ENCODE measurements at regions not wholly inside any gene's neighbourhood (a gene's known extent, or its start where the extent isn't known, plus 50 kb on each side); places are given as distances from the start of the nearest gene placed in this dataset.

- no peaks in the 10 kb centered on the region for H3F3A ChIP-seq (ENCODE audit: insufficient read depth)
- H3K4me1 ChIP-seq (ENCODE audit: insufficient read depth) = no peaks in the 10 kb centered on the region
- no peak overlapping the region for H3K9ac ChIP-seq
- no peak overlapping the region for H2AFZ ChIP-seq
- TF ChIP-seq EZH2phosphoT487 (IDR thresholded peaks at IDR 0.05; ENCODE audit: insufficient read depth, low read depth) = no peak
- TF ChIP-seq EZH2 (IDR thresholded peaks at IDR 0.05; ENCODE audit: insufficient read depth, poor library complexity, severe bottlenecking) = no peak
- no peak overlapping the region for H3K27ac ChIP-seq
- no peaks in the 10 kb centered on the region for H3K79me2 ChIP-seq (ENCODE audit: insufficient read depth)
- in situ Hi-C loops (cut with MboI) = no loop called here
- WGBS, 2 experiments (ENCODE audit: low coverage in 1 of 2, low lambda C conversion rate in 2 of 2, missing lambda C conversion rate in 2 of 2) = 36 to 46% methylated on average over 9 of the region's 9 CpGs
- no peaks in the 10 kb centered on the region for H3K36me3 ChIP-seq (ENCODE audit: low read depth)
- no peak overlapping the region for H3K4me3 ChIP-seq
- H3K4me2 ChIP-seq (ENCODE audit: unreplicated experiment) = no peak overlapping the region
- 0 out of 2 replicates have a peak, but pooled peaks cover 4% of the 10 kb centered on the region for H3K27me3 ChIP-seq (replicated peaks; ENCODE audit: insufficient read depth)
- no peak for DNase-seq
- H3K9me3 ChIP-seq (ENCODE audit: low read depth) = no peaks in the 10 kb centered on the region
- no peaks in the 10 kb centered on the region for H4K20me1 ChIP-seq (ENCODE audit: insufficient read depth)
- peaks cover 3% of the 10 kb centered on the region; the same call in 1 of the 2 replicates for H3K9me2 ChIP-seq (ENCODE audit: insufficient read depth)
Measured at GRCh38 chr1:229948438-229948837, 118.6 kb upstream of the GALNT2 start.

GRCh38 chr1:229949500-229949899 lies 117.5 kb upstream of the GALNT2 start:
- Histone ChIP-seq H3F3A (ENCODE audit: insufficient read depth) (no peaks in the 10 kb centered on the region), H2AFZ (no peak overlapping the region), H3K27me3 (replicated peaks; ENCODE audit: insufficient read depth) (0 out of 2 replicates have a peak, but pooled peaks cover 4% of the 10 kb centered on the region), H3K9me2 (ENCODE audit: insufficient read depth) (peaks cover 3% of the 10 kb centered on the region; the same call in 1 of the 2 replicates), H3K36me3 (ENCODE audit: low read depth) (no peaks in the 10 kb centered on the region), H3K9me3 (ENCODE audit: low read depth) (no peaks in the 10 kb centered on the region), H3K27ac (no peak overlapping the region), H3K4me1 (ENCODE audit: insufficient read depth) (no peaks in the 10 kb centered on the region), H3K9ac (no peak overlapping the region), H3K4me3 (no peak overlapping the region), H3K4me2 (ENCODE audit: unreplicated experiment) (no peak overlapping the region), H3K79me2 (ENCODE audit: insufficient read depth) (no peaks in the 10 kb centered on the region), H4K20me1 (ENCODE audit: insufficient read depth) (no peaks in the 10 kb centered on the region)
- WGBS, 2 experiments (ENCODE audit: low coverage in 1 of 2, low lambda C conversion rate in 2 of 2, missing lambda C conversion rate in 2 of 2) = 8 to 15% methylated on average over 3 of the region's 3 CpGs
- no peak for DNase-seq
- in situ Hi-C loops (cut with MboI) = no loop called here
- TF ChIP-seq EZH2 (IDR thresholded peaks at IDR 0.05; ENCODE audit: insufficient read depth, poor library complexity, severe bottlenecking) (no peak), EZH2phosphoT487 (IDR thresholded peaks at IDR 0.05; ENCODE audit: insufficient read depth, low read depth) (no peak)

GRCh38 chr1:229950020-229950419 lies 117.0 kb upstream of the GALNT2 start:
- no peaks in the 10 kb centered on the region for H3K79me2 ChIP-seq (ENCODE audit: insufficient read depth)
- no peak overlapping the region for H3K9ac ChIP-seq
- no peak for TF ChIP-seq EZH2phosphoT487 (IDR thresholded peaks at IDR 0.05; ENCODE audit: insufficient read depth, low read depth)
- no peak for TF ChIP-seq EZH2 (IDR thresholded peaks at IDR 0.05; ENCODE audit: insufficient read depth, poor library complexity, severe bottlenecking)
- H3K4me1 ChIP-seq (ENCODE audit: insufficient read depth) = no peaks in the 10 kb centered on the region
- DNase-seq = no peak
- H3K4me2 ChIP-seq (ENCODE audit: unreplicated experiment) = no peak overlapping the region
- H3K27me3 ChIP-seq (replicated peaks; ENCODE audit: insufficient read depth) = 0 out of 2 replicates have a peak, but pooled peaks cover 4% of the 10 kb centered on the region
- H3F3A ChIP-seq (ENCODE audit: insufficient read depth) = no peaks in the 10 kb centered on the region
- in situ Hi-C loops (cut with MboI) = no loop called here
- no peaks in the 10 kb centered on the region for H3K36me3 ChIP-seq (ENCODE audit: low read depth)
- no peak overlapping the region for H3K27ac ChIP-seq
- no peak overlapping the region for H3K4me3 ChIP-seq
- H2AFZ ChIP-seq = no peak overlapping the region
- no peaks in the 10 kb centered on the region for H4K20me1 ChIP-seq (ENCODE audit: insufficient read depth)
- no peaks in the 10 kb centered on the region for H3K9me3 ChIP-seq (ENCODE audit: low read depth)
- 50 to 55% methylated on average over 5 of the region's 5 CpGs for WGBS, 2 experiments (ENCODE audit: low coverage in 1 of 2, low lambda C conversion rate in 2 of 2, missing lambda C conversion rate in 2 of 2)
- peaks cover 3% of the 10 kb centered on the region; the same call in 1 of the 2 replicates for H3K9me2 ChIP-seq (ENCODE audit: insufficient read depth)

GRCh38 chr1:229950908-229951307 lies 116.1 kb upstream of the GALNT2 start:
- no peak overlapping the region for H2AFZ ChIP-seq
- in situ Hi-C loops (cut with MboI) = no loop called here
- no peaks in the 10 kb centered on the region for H3K79me2 ChIP-seq (ENCODE audit: insufficient read depth)
- no peak overlapping the region for H3K4me2 ChIP-seq (ENCODE audit: unreplicated experiment)
- H3K27ac ChIP-seq = no peak overlapping the region
- H3K9me2 ChIP-seq (ENCODE audit: insufficient read depth) = peaks cover 3% of the 10 kb centered on the region; the same call in 1 of the 2 replicates
- H4K20me1 ChIP-seq (ENCODE audit: insufficient read depth) = no peaks in the 10 kb centered on the region
- TF ChIP-seq EZH2 (IDR thresholded peaks at IDR 0.05; ENCODE audit: insufficient read depth, poor library complexity, severe bottlenecking) (no peak), EZH2phosphoT487 (IDR thresholded peaks at IDR 0.05; ENCODE audit: insufficient read depth, low read depth) (no peak)
- no peaks in the 10 kb centered on the region for H3F3A ChIP-seq (ENCODE audit: insufficient read depth)
- H3K4me1 ChIP-seq (ENCODE audit: insufficient read depth) = no peaks in the 10 kb centered on the region
- H3K9ac ChIP-seq = no peak overlapping the region
- no peak for DNase-seq
- 0 out of 2 replicates have a peak, but pooled peaks cover 4% of the 10 kb centered on the region for H3K27me3 ChIP-seq (replicated peaks; ENCODE audit: insufficient read depth)
- H3K9me3 ChIP-seq (ENCODE audit: low read depth) = no peaks in the 10 kb centered on the region
- no peaks in the 10 kb centered on the region for H3K36me3 ChIP-seq (ENCODE audit: low read depth)
- H3K4me3 ChIP-seq = no peak overlapping the region
- 0 to 4% methylated on average over 1 of the region's 1 CpG for WGBS, 2 experiments (ENCODE audit: low coverage in 1 of 2, low lambda C conversion rate in 2 of 2, missing lambda C conversion rate in 2 of 2)

Measured in GM23248 (cell line).